ENCODE measurements at regions not wholly inside any gene's neighbourhood (a gene's known extent, or its start where the extent isn't known, plus 50 kb on each side); places are given as distances from the start of the nearest gene placed in this dataset.
A peak's percentile ranks its signal among the peaks of the same experiment; 100 is the strongest.

DNA sequence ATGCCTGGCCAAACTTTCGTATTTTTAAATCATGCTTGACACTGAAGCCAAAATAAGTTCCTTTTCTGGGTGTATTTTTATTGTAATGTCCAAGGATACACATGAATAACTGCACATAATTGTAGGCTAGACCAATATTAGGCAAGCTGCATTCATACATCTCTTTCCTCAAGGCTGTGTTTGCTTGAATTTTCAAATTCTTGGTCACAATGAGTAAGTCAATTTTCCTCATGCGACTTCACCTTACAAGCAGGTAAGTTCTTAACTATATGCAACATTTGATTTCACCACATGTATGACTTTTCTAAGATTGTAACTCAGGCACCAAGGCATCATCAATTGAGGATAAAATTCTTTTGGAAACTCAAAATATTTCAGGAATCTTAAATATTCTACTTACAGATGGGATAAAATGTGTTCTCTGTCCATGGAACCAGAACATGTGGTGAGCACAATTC is 112.4 kb upstream of the ZNF217 start:
- Mint-ChIP-seq H3K27me3 (ENCODE audit: low read depth) (no peaks in the 10 kb centered on the region), H3K9me3 (ENCODE audit: low read depth) (no peaks in the 10 kb centered on the region), H3K27ac (ENCODE audit: unreplicated experiment) (peak overlapping the region; percentile 92), H3K4me1 (ENCODE audit: low read depth) (peaks cover 36% of the 10 kb centered on the region), H3K4me3 (ENCODE audit: unreplicated experiment) (no peak overlapping the region), H3K36me3 (ENCODE audit: low read depth) (no peaks in the 10 kb centered on the region)
- DNase-seq (ENCODE audit: low spot score): no peak
- TF ChIP-seq CTCF (IDR thresholded peaks at IDR 0.05): no peak

DNA sequence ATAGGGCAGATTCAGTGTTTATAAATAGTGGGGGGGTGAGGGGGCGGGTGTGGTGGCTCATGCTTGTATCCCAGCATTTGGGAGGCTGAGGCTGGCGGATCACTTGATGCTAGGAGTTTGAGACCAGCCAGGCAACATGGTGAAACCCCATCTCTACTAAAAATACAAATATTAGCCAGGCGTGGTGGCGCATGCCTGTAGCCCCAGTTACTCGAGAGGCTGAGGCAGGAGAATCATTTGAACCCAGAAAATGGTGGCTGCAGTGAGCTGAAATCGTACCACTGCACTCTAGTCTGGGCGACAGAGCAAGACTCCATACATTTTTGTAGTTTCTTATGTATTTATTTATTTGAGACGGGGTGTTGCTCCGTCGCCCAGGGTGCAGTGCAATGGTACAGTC is 109.0 kb upstream of the ZNF217 start:
- Mint-ChIP-seq H3K36me3 (ENCODE audit: low read depth) (no peaks in the 10 kb centered on the region), H3K4me3 (ENCODE audit: unreplicated experiment) (no peak overlapping the region), H3K27ac (ENCODE audit: unreplicated experiment) (no peak overlapping the region), H3K27me3 (ENCODE audit: low read depth) (no peaks in the 10 kb centered on the region), H3K9me3 (ENCODE audit: low read depth) (no peaks in the 10 kb centered on the region), H3K4me1 (ENCODE audit: low read depth) (peaks cover 24% of the 10 kb centered on the region)
- no peak for DNase-seq (ENCODE audit: low spot score)
- TF ChIP-seq CTCF (IDR thresholded peaks at IDR 0.05): no peak

DNA sequence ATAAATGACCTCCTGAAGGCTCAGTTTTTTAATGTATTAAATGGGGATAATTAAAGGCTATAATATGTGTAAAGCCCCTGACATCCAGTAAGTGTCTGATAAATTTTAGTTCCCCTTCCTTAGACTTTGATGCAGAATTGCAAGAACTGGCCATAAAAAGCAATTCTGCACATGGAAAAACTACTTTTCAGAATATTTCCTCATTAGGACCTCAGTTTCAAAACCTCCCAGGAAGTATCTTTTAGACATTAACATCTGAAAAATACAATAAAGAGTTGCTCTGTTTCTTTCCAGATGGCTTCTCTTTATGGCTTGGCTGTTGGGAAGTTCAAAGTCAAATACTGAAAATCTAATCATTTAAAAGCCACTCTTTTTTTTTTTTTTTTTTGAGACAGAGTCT is 106.3 kb upstream of the ZNF217 start:
- no peak for TF ChIP-seq CTCF (IDR thresholded peaks at IDR 0.05)
- Mint-ChIP-seq H3K4me3 (ENCODE audit: unreplicated experiment) (no peak overlapping the region), H3K4me1 (ENCODE audit: low read depth) (peaks cover 2% of the 10 kb centered on the region), H3K27me3 (ENCODE audit: low read depth) (no peaks in the 10 kb centered on the region), H3K27ac (ENCODE audit: unreplicated experiment) (no peak overlapping the region), H3K36me3 (ENCODE audit: low read depth) (no peaks in the 10 kb centered on the region), H3K9me3 (ENCODE audit: low read depth) (no peaks in the 10 kb centered on the region)
- no peak for DNase-seq (ENCODE audit: low spot score)

DNA sequence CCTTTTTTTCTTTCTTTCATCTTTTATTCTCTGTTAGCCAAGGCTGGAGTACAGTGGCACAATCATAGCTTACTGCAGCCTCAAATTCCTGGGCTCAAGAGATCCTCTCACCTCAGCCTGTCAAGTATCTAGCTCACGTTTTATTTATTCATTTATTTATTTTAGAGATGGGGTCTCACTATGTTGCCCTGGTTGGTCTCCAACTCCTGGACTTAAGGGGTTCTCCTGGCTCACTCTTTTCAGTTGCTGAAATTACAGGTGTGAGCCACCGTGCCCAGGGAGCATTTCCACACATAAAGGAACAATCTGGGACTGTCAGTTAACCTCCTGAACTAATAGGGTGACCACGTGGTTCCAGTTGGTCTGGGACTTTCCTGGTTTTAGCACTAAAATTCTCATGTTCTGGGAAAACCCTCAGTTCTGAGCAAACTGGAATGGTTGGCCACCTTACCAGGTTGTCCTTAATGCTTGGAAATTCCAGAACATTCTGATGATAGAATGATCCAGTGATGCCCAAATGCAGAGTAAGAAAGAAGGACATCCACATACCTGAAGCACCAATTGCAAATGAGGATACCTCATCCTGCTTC is 105.5 kb upstream of the ZNF217 start:
- Mint-ChIP-seq H3K9me3 (ENCODE audit: low read depth) (no peaks in the 10 kb centered on the region), H3K27me3 (ENCODE audit: low read depth) (no peaks in the 10 kb centered on the region), H3K4me1 (ENCODE audit: low read depth) (no peaks in the 10 kb centered on the region), H3K27ac (ENCODE audit: unreplicated experiment) (no peak overlapping the region), H3K36me3 (ENCODE audit: low read depth) (no peaks in the 10 kb centered on the region), H3K4me3 (ENCODE audit: unreplicated experiment) (no peak overlapping the region)
- no peak for TF ChIP-seq CTCF (IDR thresholded peaks at IDR 0.05)
- DNase-seq (ENCODE audit: low spot score): no peak

DNA sequence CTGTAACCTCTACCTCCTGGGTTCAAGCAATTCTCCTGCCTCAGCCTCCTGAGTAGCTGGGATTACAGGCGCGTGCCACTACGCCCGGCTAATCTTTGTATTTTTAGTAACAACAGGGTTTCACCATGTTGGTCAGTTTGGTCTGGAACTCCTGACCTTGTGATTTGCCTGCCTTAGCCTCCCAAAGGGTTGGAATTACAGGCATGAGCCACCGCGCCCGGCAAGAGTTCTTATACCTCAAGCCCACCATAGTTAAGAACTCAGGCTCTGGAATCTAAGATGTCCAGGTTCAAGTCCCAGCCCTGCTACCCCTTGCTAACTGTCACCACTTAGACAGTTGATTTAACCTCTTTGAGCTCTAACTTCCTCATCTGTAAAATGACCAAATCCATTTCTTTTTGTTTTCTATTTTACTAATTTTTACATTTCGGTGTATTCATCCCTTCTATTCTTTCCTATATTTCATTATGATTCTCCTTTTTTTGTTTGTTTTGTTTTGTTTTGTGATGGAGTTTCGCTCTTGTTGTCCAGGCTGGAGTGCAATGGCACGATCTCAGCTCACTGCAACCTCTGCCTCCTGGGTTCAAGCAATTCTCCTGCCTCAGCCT is 104.8 kb upstream of the ZNF217 start:
- Mint-ChIP-seq H3K36me3 (ENCODE audit: low read depth) (no peaks in the 10 kb centered on the region), H3K27me3 (ENCODE audit: low read depth) (no peaks in the 10 kb centered on the region), H3K4me1 (ENCODE audit: low read depth) (no peaks in the 10 kb centered on the region), H3K4me3 (ENCODE audit: unreplicated experiment) (no peak overlapping the region), H3K27ac (ENCODE audit: unreplicated experiment) (no peak overlapping the region), H3K9me3 (ENCODE audit: low read depth) (no peaks in the 10 kb centered on the region)
- TF ChIP-seq CTCF (IDR thresholded peaks at IDR 0.05): no peak
- DNase-seq (ENCODE audit: low spot score): no peak
